ENCODE measurements at regions not wholly inside any gene's neighbourhood (a gene's known extent, or its start where the extent isn't known, plus 50 kb on each side); places are given as distances from the start of the nearest gene placed in this dataset.

GRCh38 chr4:130249002-130249401, 1153.0 kb downstream of the C4orf33 start:
- TF ChIP-seq EZH2 (IDR thresholded peaks at IDR 0.05; ENCODE audit: borderline replicate concordance, low read depth, low read length, severe bottlenecking) (no peak), CTCF (IDR thresholded peaks at IDR 0.05; ENCODE audit: borderline replicate concordance, extremely low read depth, low read length, poor library complexity, severe bottlenecking) (no peak)

Data from DND-41 (cell line).